ENCODE measurements at regions not wholly inside any gene's neighbourhood (a gene's known extent, or its start where the extent isn't known, plus 50 kb on each side); places are given as distances from the start of the nearest gene placed in this dataset.

DNA sequence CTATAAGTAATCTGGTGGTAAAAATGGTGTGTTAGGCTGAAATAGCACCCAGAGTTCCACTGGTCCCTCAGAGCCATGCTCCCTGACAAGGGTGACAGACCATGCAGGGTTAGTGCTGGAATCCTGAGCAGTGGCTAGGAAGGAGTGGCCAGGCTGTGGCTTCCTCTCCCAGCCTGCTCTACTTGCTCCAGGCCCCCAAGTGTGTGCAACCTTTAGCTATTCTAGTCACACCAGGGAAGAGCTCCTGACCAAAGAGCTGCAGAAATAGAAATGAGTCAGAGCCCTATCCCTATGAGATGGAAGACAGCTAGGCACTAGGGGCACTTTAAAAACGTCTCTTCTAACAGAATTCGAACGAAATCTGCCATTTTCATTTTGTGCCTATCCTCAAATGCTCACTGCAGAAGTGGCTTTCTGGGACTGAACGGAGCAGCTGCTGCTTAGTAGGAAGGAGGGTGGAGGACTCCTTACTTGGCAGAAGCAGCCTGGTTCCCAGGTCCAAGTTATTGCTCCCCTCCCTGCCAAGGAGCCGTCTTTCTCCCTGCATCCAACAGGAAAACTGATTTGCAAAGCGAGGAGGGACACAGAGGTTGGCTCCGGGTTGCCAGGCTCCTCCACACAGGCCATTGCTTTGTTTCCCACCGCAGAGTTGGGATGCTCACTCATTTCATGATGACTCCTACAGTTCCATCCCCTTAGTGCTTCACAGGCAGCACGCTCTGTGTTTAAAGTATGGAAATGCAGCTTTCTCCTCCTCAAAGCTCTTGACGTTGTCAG, 754.5 kb downstream of the C6orf118 start:
- TF ChIP-seq TAF1 (IDR thresholded peaks at IDR 0.05; ENCODE audit: low read depth) (no peak), EGR1 (IDR thresholded peaks at IDR 0.05) (no peak), RAD21 (IDR thresholded peaks at IDR 0.05; ENCODE audit: low read depth) (no peak), USF1 (IDR thresholded peaks at IDR 0.05) (no peak), MAX (IDR thresholded peaks at IDR 0.05) (no peak), EP300 (IDR thresholded peaks at IDR 0.05; ENCODE audit: borderline replicate concordance) (no peak)

DNA sequence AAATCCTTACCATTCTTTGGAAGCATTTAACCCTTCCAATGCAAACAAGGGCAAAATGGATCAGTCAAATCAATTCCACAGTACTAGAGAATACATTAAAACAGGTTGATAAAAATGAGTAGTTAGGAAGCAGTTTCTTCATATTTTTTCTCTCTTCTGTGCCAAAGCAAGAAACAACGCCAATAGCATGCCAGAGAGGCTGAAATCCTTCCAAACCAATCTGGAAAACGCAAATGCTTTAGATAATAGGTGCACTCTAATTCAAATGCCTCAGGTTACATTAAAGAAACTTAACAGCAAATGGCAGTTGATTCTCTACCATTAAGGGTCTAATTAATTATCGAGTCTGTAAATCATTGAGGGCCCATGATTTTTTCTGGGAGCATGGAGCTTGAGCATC, 755.2 kb downstream of the C6orf118 start:
- TF ChIP-seq USF1 (IDR thresholded peaks at IDR 0.05) (no peak), TAF1 (IDR thresholded peaks at IDR 0.05; ENCODE audit: low read depth) (no peak), CEBPB (IDR thresholded peaks at IDR 0.05) (no peak), CREB1 (IDR thresholded peaks at IDR 0.05; ENCODE audit: low read depth) (no peak), ZBTB7A (IDR thresholded peaks at IDR 0.05; ENCODE audit: low read depth) (no peak), EP300 (IDR thresholded peaks at IDR 0.05; ENCODE audit: borderline replicate concordance) (no peak)

DNA sequence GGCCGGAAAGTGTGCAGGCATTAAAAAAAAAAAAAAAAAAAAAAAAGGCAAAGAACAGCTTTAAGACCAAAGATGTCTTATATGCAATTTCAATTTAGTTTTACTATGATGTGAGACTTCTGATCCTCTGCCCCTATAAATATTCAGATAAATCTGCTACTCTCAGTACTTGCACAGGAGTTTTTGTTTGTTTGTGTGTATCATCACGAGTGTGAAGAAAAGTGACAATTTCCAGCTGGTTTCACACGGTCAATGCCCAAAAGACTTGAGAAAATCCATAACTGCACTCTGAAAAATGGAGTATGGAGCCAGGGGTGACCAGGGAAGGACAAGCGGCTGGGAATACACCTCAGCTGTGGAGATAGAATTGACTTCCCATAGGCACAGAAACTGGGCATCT, 757.7 kb downstream of the C6orf118 start:
- TF ChIP-seq TCF12 (IDR thresholded peaks at IDR 0.05; ENCODE audit: low read depth) (no peak), ZBTB7A (IDR thresholded peaks at IDR 0.05; ENCODE audit: low read depth) (no peak), CEBPB (IDR thresholded peaks at IDR 0.05) (no peak), TAF1 (IDR thresholded peaks at IDR 0.05; ENCODE audit: low read depth) (no peak), MAX (IDR thresholded peaks at IDR 0.05) (no peak), YY1 (IDR thresholded peaks at IDR 0.05; ENCODE audit: low read depth) (no peak), FOXM1 (IDR thresholded peaks at IDR 0.05; ENCODE audit: borderline replicate concordance, low read depth) (no peak), NFIC (IDR thresholded peaks at IDR 0.05) (no peak), RAD21 (IDR thresholded peaks at IDR 0.05; ENCODE audit: low read depth) (no peak), EP300 (IDR thresholded peaks at IDR 0.05; ENCODE audit: borderline replicate concordance) (no peak), TEAD4 (IDR thresholded peaks at IDR 0.05) (no peak)

DNA sequence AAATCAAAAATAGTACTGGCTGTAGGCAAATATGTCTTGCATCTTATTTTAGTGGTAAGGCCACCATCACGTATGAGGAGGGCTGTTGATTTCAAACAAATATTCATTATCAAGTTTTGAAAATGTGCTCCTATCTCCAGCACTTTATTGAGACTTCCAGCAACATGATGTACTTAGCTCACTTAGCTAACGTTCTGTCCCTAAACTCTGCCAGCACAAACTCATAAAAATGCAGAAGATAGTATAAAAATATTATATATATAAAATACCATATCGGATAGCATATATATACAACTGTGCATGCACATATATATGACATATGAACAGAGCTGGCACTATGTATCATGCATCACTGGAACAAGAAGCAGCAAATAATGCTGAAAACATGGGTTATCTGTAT, 762.3 kb downstream of the C6orf118 start:
- TF ChIP-seq FOXM1 (IDR thresholded peaks at IDR 0.05; ENCODE audit: borderline replicate concordance, low read depth) (no peak), REST (IDR thresholded peaks at IDR 0.05; ENCODE audit: low read depth) (no peak), CREB1 (IDR thresholded peaks at IDR 0.05; ENCODE audit: low read depth) (no peak), RAD21 (IDR thresholded peaks at IDR 0.05; ENCODE audit: low read depth) (no peak), ZBTB7A (IDR thresholded peaks at IDR 0.05; ENCODE audit: low read depth) (no peak), TEAD4 (IDR thresholded peaks at IDR 0.05) (no peak), EGR1 (IDR thresholded peaks at IDR 0.05) (no peak), NFIC (IDR thresholded peaks at IDR 0.05) (no peak), TAF1 (IDR thresholded peaks at IDR 0.05; ENCODE audit: low read depth) (no peak), YY1 (IDR thresholded peaks at IDR 0.05; ENCODE audit: low read depth) (no peak), CEBPB (IDR thresholded peaks at IDR 0.05) (no peak), TCF12 (IDR thresholded peaks at IDR 0.05; ENCODE audit: low read depth) (no peak), EP300 (IDR thresholded peaks at IDR 0.05; ENCODE audit: borderline replicate concordance) (no peak), MAX (IDR thresholded peaks at IDR 0.05) (no peak), USF1 (IDR thresholded peaks at IDR 0.05) (no peak)

- TF ChIP-seq CEBPB (IDR thresholded peaks at IDR 0.05), result no peak
- TF ChIP-seq REST (IDR thresholded peaks at IDR 0.05; ENCODE audit: low read depth), result no peak
- no peak for TF ChIP-seq FOXM1 (IDR thresholded peaks at IDR 0.05; ENCODE audit: borderline replicate concordance, low read depth)
- TF ChIP-seq USF1 (IDR thresholded peaks at IDR 0.05), result no peak
- TF ChIP-seq MAX (IDR thresholded peaks at IDR 0.05), result no peak
- no peak for TF ChIP-seq NFIC (IDR thresholded peaks at IDR 0.05)
- TF ChIP-seq EGR1 (IDR thresholded peaks at IDR 0.05), result no peak
- no peak for TF ChIP-seq CREB1 (IDR thresholded peaks at IDR 0.05; ENCODE audit: low read depth)
- TF ChIP-seq EP300 (IDR thresholded peaks at IDR 0.05; ENCODE audit: borderline replicate concordance), result no peak
- TF ChIP-seq TCF12 (IDR thresholded peaks at IDR 0.05; ENCODE audit: low read depth), result no peak
- TF ChIP-seq ZBTB7A (IDR thresholded peaks at IDR 0.05; ENCODE audit: low read depth), result no peak
- no peak for TF ChIP-seq TAF1 (IDR thresholded peaks at IDR 0.05; ENCODE audit: low read depth)
- TF ChIP-seq TEAD4 (IDR thresholded peaks at IDR 0.05), result no peak
These were observed 763.1 kb downstream of the C6orf118 start for GRCh38 chr6:164546263-164546662.
